T-helper 1 cell treated with Interleukin-12 subunit alpha and Interleukin-12 subunit beta and Interleukin-4 antibody, amounts not matched to agents 30 ng/mL and 1 ng/mL, for 36 hours (primary cell): ENCODE measurements at regions not wholly inside any gene's neighbourhood (a gene's known extent, or its start where the extent isn't known, plus 50 kb on each side); places are given as distances from the start of the nearest gene placed in this dataset.

Experiments used
- intact Hi-C: fragments of 100-400 bp; cut with micrococcal nuclease; formaldehyde crosslinking; loops from one replicate; pipeline ENCODE4 v1.15.1; 2024

GRCh38 chr13:40180776-40181175 is 485.7 kb downstream of the FOXO1 start:
- intact Hi-C loops, result loop anchor here (10.0 kb wide), 2 partner anchors 824 to 1146 kb away; partner anchors contain the start of genes NHLRC3 and PROSER1

GRCh38 chr13:40181203-40181845 is 485.1 kb downstream of the FOXO1 start:
- intact Hi-C loops, result loop anchor here (10.0 kb wide), 2 partner anchors 823 to 1147 kb away; partner anchors contain the start of genes NHLRC3 and PROSER1

GRCh38 chr13:40182591-40182990 is 483.9 kb downstream of the FOXO1 start:
- intact Hi-C loops, result loop anchor here (10.0 kb wide), 2 partner anchors 822 to 1148 kb away; partner anchors contain the start of genes NHLRC3 and PROSER1

- intact Hi-C loops, result loop anchor here (5.0 to 10.0 kb wide), 4 partner anchors 68 to 1151 kb away; partner anchors contain the start of genes NHLRC3 and PROSER1
Measured at GRCh38 chr13:40185414-40185813, 481.0 kb downstream of the FOXO1 start.

GRCh38 chr13:40186041-40186440 is 480.4 kb downstream of the FOXO1 start:
- intact Hi-C loops, result loop anchor here (2.0 to 10.0 kb wide), 5 partner anchors 69 to 1151 kb away; partner anchors contain the start of genes NHLRC3 and PROSER1

- intact Hi-C loops, result loop anchor here (1.0 to 10.0 kb wide), 16 partner anchors 20 to 1152 kb away; partner anchors contain the start of genes NHLRC3 and PROSER1
Measured at GRCh38 chr13:40186626-40187323, 479.7 kb downstream of the FOXO1 start.

GRCh38 chr13:40187324-40187795 is 479.1 kb downstream of the FOXO1 start:
- intact Hi-C loops, result loop anchor here (1.0 to 10.0 kb wide), 16 partner anchors 19 to 1153 kb away; partner anchors contain the start of genes NHLRC3 and PROSER1

- intact Hi-C loops, result loop anchor here (1.0 to 10.0 kb wide), 17 partner anchors 18 to 1153 kb away; partner anchors contain the start of genes NHLRC3 and PROSER1
Measured at GRCh38 chr13:40187841-40188591, 478.4 kb downstream of the FOXO1 start.

- intact Hi-C loops, result loop anchor here (1.0 to 10.0 kb wide), 6 partner anchors 32 to 1155 kb away; partner anchors contain the start of genes NHLRC3 and PROSER1
Measured at GRCh38 chr13:40189426-40189825, 477.0 kb downstream of the FOXO1 start.

GRCh38 chr13:40189898-40190630 is 476.4 kb downstream of the FOXO1 start:
- intact Hi-C loops, result loop anchor here (1.0 to 10.0 kb wide), 7 partner anchors 31 to 1155 kb away; partner anchors contain the start of genes NHLRC3 and PROSER1

- intact Hi-C loops, result loop anchor here (2.0 kb wide), 1 partner anchor 730 kb away; no protein-coding TSS in a partner anchor
Measured at GRCh38 chr13:40190641-40191100, 475.8 kb downstream of the FOXO1 start.

GRCh38 chr13:40191186-40191980 is 475.1 kb downstream of the FOXO1 start:
- intact Hi-C loops, result loop anchor here (2.0 kb wide), 1 partner anchor 729 kb away; no protein-coding TSS in a partner anchor

- intact Hi-C loops, result no loop called here
Measured at GRCh38 chr13:40192452-40192851, 474.0 kb downstream of the FOXO1 start.

- intact Hi-C loops, result no loop called here
Measured at GRCh38 chr13:40192858-40193257, 473.6 kb downstream of the FOXO1 start.

- intact Hi-C loops, result no loop called here
Measured at GRCh38 chr13:40193286-40194223, 472.9 kb downstream of the FOXO1 start.

- intact Hi-C loops, result no loop called here
Measured at GRCh38 chr13:40194224-40194806, 472.1 kb downstream of the FOXO1 start.

GRCh38 chr13:40197049-40197448 is 469.4 kb downstream of the FOXO1 start:
- intact Hi-C loops, result no loop called here
